ENCODE measurements at regions not wholly inside any gene's neighbourhood (a gene's known extent, or its start where the extent isn't known, plus 50 kb on each side); places are given as distances from the start of the nearest gene placed in this dataset.

DNA sequence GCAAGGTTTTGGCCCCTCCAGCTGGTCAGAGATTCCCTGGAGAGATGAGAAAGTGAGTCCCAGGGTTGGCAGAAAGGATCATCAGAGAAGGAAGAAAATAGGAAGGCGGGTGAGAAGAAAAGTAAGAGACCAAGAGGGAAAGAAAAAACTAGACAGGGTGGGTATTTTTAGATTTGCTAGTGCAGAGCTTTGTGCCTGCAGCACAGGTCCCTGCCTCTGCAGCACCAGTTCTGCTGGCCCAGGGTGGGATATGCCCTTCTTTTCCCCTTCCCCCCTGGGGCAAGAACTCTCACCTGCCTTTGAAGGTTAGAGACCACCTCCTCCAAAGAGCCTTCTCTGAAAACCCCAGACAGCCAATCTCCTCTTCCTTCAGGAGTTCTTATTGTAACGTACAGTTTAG is 90.3 kb upstream of the EGFLAM start:
- BruUV-seq (replicated peaks), result no TSS peak
- TF ChIP-seq, protein P1, sequence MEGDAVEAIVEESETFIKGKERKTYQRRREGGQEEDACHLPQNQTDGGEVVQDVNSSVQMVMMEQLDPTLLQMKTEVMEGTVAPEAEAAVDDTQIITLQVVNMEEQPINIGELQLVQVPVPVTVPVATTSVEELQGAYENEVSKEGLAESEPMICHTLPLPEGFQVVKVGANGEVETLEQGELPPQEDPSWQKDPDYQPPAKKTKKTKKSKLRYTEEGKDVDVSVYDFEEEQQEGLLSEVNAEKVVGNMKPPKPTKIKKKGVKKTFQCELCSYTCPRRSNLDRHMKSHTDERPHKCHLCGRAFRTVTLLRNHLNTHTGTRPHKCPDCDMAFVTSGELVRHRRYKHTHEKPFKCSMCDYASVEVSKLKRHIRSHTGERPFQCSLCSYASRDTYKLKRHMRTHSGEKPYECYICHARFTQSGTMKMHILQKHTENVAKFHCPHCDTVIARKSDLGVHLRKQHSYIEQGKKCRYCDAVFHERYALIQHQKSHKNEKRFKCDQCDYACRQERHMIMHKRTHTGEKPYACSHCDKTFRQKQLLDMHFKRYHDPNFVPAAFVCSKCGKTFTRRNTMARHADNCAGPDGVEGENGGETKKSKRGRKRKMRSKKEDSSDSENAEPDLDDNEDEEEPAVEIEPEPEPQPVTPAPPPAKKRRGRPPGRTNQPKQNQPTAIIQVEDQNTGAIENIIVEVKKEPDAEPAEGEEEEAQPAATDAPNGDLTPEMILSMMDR (IDR thresholded peaks at IDR 0.05; ENCODE audit: unreplicated experiment), result no peak
- no peaks in the 10 kb centered on the region for H3K36me3 Mint-ChIP-seq (ENCODE audit: insufficient read depth, unreplicated experiment)
- no peak overlapping the region for H3K4me3 Mint-ChIP-seq (ENCODE audit: unreplicated experiment)
- POLR2A ChIA-PET, result no interaction called here
- no peaks in the 10 kb centered on the region for H3K9me3 Mint-ChIP-seq (ENCODE audit: unreplicated experiment)
- H3K27ac Mint-ChIP-seq (ENCODE audit: low read depth, unreplicated experiment), result no peak overlapping the region
- CTCF ChIA-PET, result interaction anchor here (0.6 kb wide), 2 partner anchors 23 to 824 kb away, joined by 3 to 6 read pairs; no protein-coding TSS in a partner anchor
- H3K27me3 Mint-ChIP-seq (ENCODE audit: insufficient read depth, unreplicated experiment), result peaks cover 7% of the 10 kb centered on the region
- no peaks in the 10 kb centered on the region for H3K4me1 Mint-ChIP-seq (ENCODE audit: insufficient read depth, unreplicated experiment)
- intact Hi-C loops (cut with micrococcal nuclease), result no loop called here
- no peak for DNase-seq (ENCODE audit: unreplicated experiment)

- TF ChIP-seq, protein P1 (IDR thresholded peaks at IDR 0.05; ENCODE audit: unreplicated experiment), result no peak
- Mint-ChIP-seq H3K4me1 (ENCODE audit: insufficient read depth, unreplicated experiment) (no peaks in the 10 kb centered on the region), H3K27ac (ENCODE audit: low read depth, unreplicated experiment) (no peak overlapping the region), H3K36me3 (ENCODE audit: insufficient read depth, unreplicated experiment) (no peaks in the 10 kb centered on the region), H3K4me3 (ENCODE audit: unreplicated experiment) (no peak overlapping the region), H3K27me3 (ENCODE audit: insufficient read depth, unreplicated experiment) (peaks cover 7% of the 10 kb centered on the region), H3K9me3 (ENCODE audit: unreplicated experiment) (no peaks in the 10 kb centered on the region)
- DNase-seq (ENCODE audit: unreplicated experiment), result no peak
- intact Hi-C loops (cut with micrococcal nuclease), result no loop called here
- ChIA-PET CTCF (interaction anchor here (0.6 kb wide), 1 partner anchor 23 kb away, joined by 3 read pairs; no protein-coding TSS in a partner anchor), POLR2A (no interaction called here)
- no TSS peak for BruUV-seq (replicated peaks)
Measured at GRCh38 chr5:38167562-38167996, 90.8 kb upstream of the EGFLAM start.

DNA sequence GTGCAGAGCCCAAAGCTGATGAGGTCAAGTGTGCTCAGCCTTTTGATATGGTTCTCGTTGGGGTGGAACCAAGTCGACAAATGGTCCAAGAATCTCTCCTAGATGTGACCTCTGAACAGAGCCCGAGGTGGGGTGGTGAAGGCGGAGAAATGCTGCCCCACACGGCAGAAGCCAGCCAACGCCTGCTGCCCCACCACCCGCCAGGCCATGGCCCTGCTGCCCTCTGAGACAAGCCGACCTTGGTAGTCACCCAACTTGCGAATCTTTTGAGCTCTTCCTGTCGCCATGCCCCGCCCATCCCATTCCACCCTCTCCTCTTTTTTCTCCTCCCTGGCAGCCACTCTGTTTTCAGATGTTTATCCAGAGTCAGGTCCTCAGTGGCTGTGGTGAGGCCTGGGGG is 91.5 kb upstream of the EGFLAM start:
- H3K36me3 Mint-ChIP-seq (ENCODE audit: insufficient read depth, unreplicated experiment), result no peaks in the 10 kb centered on the region
- BruUV-seq (replicated peaks), result no TSS peak
- H3K9me3 Mint-ChIP-seq (ENCODE audit: unreplicated experiment), result no peaks in the 10 kb centered on the region
- TF ChIP-seq, protein P1 (IDR thresholded peaks at IDR 0.05; ENCODE audit: unreplicated experiment), result no peak
- no peak overlapping the region for H3K27ac Mint-ChIP-seq (ENCODE audit: low read depth, unreplicated experiment)
- ChIA-PET POLR2A (interaction anchor here (0.6 kb wide), 1 partner anchor 22 kb away, joined by 3 read pairs; no protein-coding TSS in a partner anchor), CTCF (interaction anchor here (0.6 kb wide), 1 partner anchor 158 kb away, joined by 3 read pairs; no protein-coding TSS in a partner anchor)
- intact Hi-C loops (cut with micrococcal nuclease), result no loop called here
- no peak for DNase-seq (ENCODE audit: unreplicated experiment)
- peaks cover 7% of the 10 kb centered on the region for H3K27me3 Mint-ChIP-seq (ENCODE audit: insufficient read depth, unreplicated experiment)
- no peaks in the 10 kb centered on the region for H3K4me1 Mint-ChIP-seq (ENCODE audit: insufficient read depth, unreplicated experiment)
- H3K4me3 Mint-ChIP-seq (ENCODE audit: unreplicated experiment), result no peak overlapping the region

DNA sequence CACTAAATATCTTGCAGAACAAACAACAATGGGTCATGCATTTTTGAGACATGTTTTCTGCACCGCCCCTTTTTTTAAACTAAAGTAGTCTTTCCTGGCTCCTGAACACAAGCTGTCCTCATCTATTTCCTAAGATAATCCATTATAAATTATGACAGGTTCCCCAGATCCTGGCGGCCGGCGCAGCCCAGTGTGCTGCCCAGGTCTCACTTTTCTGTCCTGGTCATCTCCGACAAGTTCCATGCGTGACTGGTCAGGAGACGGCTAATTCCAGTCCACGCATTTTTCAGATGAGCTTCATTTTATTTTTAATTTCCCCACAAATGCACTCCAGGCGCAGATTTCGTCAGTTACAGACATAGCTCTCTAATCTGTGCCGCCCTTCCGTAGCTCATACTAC is 92.9 kb upstream of the EGFLAM start:
- CTCF ChIA-PET, result interaction anchor here (0.6 to 1.2 kb wide), 3 partner anchors 18 to 277 kb away, joined by 3 read pairs; no protein-coding TSS in a partner anchor
- no TSS peak for BruUV-seq (replicated peaks)
- H3K4me3 Mint-ChIP-seq (ENCODE audit: unreplicated experiment), result no peak overlapping the region
- H3K27ac Mint-ChIP-seq (ENCODE audit: low read depth, unreplicated experiment), result no peak overlapping the region
- TF ChIP-seq, protein P1 (IDR thresholded peaks at IDR 0.05; ENCODE audit: unreplicated experiment), result no peak
- intact Hi-C loops (cut with micrococcal nuclease), result no loop called here
- no peaks in the 10 kb centered on the region for H3K9me3 Mint-ChIP-seq (ENCODE audit: unreplicated experiment)
- POLR2A ChIA-PET, result interaction anchor here (1.0 kb wide), 1 partner anchor 50 kb away, joined by 3 read pairs; no protein-coding TSS in a partner anchor
- no peaks in the 10 kb centered on the region for H3K4me1 Mint-ChIP-seq (ENCODE audit: insufficient read depth, unreplicated experiment)
- peaks cover 7% of the 10 kb centered on the region for H3K27me3 Mint-ChIP-seq (ENCODE audit: insufficient read depth, unreplicated experiment)
- H3K36me3 Mint-ChIP-seq (ENCODE audit: insufficient read depth, unreplicated experiment), result peaks cover 5% of the 10 kb centered on the region
- DNase-seq (ENCODE audit: unreplicated experiment), result no peak
